Stimulated activated CD8-positive, alpha-beta memory T cell treated with anti-CD3 and anti-CD28 coated beads, Interleukin-15, amount 100 ng/mL, for 24 hours (primary cell): ENCODE measurements at regions not wholly inside any gene's neighbourhood (a gene's known extent, or its start where the extent isn't known, plus 50 kb on each side); places are given as distances from the start of the nearest gene placed in this dataset.
"Not testable (repeated sequence)": the region's sequence is repeated elsewhere in the genome, so short reads cannot be mapped to it uniquely, and the experiment has no call there.

Experiments used
- DNase-seq: peaks from one replicate; pipeline ENCODE4 v3.0.0-alpha.2; 2020; ENCODE audit warnings: low read depth

GRCh38 chr6:119493980-119494379 lies 144.4 kb upstream of the MAN1A1 start:
- no peak for DNase-seq

- not testable (repeated sequence) for DNase-seq
Measured at GRCh38 chr6:119491112-119491511, 141.6 kb upstream of the MAN1A1 start.

- DNase-seq = not testable (repeated sequence)
Measured at GRCh38 chr6:119490050-119490449, 140.5 kb upstream of the MAN1A1 start.

GRCh38 chr6:119484598-119484997 lies 135.0 kb upstream of the MAN1A1 start:
- DNase-seq = no peak

- DNase-seq = no peak
Measured at GRCh38 chr6:119483908-119484307, 134.3 kb upstream of the MAN1A1 start.

GRCh38 chr6:119482850-119483285 lies 133.3 kb upstream of the MAN1A1 start:
- no peak for DNase-seq

- DNase-seq = no peak
Measured at GRCh38 chr6:119481976-119482375, 132.4 kb upstream of the MAN1A1 start.

- no peak for DNase-seq
Measured at GRCh38 chr6:119480961-119481497, 131.5 kb upstream of the MAN1A1 start.

GRCh38 chr6:119479860-119480655 lies 130.5 kb upstream of the MAN1A1 start:
- DNase-seq = no peak

- DNase-seq = no peak
Measured at GRCh38 chr6:119476554-119476953, 127.0 kb upstream of the MAN1A1 start.

- DNase-seq = no peak
Measured at GRCh38 chr6:119476024-119476423, 126.5 kb upstream of the MAN1A1 start.

GRCh38 chr6:119470893-119471542 lies 121.5 kb upstream of the MAN1A1 start:
- no peak for DNase-seq

GRCh38 chr6:119467488-119468081 lies 118.0 kb upstream of the MAN1A1 start:
- no peak for DNase-seq

- no peak for DNase-seq
Measured at GRCh38 chr6:119466226-119466625, 116.7 kb upstream of the MAN1A1 start.

GRCh38 chr6:119463081-119463626 lies 113.6 kb upstream of the MAN1A1 start:
- no peak for DNase-seq

GRCh38 chr6:119461187-119461586 lies 111.6 kb upstream of the MAN1A1 start:
- no peak for DNase-seq

GRCh38 chr6:119459207-119459974 lies 109.8 kb upstream of the MAN1A1 start:
- no peak for DNase-seq

- no peak for DNase-seq
Measured at GRCh38 chr6:119454714-119455113, 105.2 kb upstream of the MAN1A1 start.

- no peak for DNase-seq
Measured at GRCh38 chr6:119453242-119454200, 104.0 kb upstream of the MAN1A1 start.

- DNase-seq = no peak
Measured at GRCh38 chr6:119449331-119450156, 100.0 kb upstream of the MAN1A1 start.
